EL (cell line): ENCODE measurements at regions not wholly inside any gene's neighbourhood (a gene's known extent, or its start where the extent isn't known, plus 50 kb on each side); places are given as distances from the start of the nearest gene placed in this dataset.
"Not testable (repeated sequence)": the region's sequence is repeated elsewhere in the genome, so short reads cannot be mapped to it uniquely, and the experiment has no call there.

Source experiments
- DNase-seq: peaks from one replicate; pipeline ENCODE4 v3.0.0-alpha.2; 2016

DNA sequence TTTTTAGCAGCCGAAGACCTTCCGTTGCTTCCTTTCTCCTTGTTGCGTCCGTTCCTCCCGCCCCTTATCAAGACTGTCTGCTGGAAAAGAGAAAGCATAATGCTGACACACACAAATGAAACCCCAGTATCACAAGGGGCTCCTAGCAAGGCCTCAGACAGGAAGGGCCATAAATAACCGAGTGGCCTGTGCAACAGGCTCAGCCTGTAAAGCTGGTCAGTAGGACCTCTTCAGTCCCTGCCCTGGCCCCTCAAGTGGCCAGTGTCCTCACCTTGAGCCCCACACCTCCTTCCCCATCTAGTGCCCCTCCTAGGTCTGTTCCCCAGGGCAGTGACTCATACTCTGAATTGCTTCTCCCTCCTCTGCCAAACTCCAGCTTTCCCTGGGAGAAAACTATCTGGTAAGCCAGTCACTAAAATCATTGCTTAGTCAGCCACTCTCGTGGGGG lies 174.6 kb upstream of the IL12B start:
- peak; percentile 81 for DNase-seq

DNA sequence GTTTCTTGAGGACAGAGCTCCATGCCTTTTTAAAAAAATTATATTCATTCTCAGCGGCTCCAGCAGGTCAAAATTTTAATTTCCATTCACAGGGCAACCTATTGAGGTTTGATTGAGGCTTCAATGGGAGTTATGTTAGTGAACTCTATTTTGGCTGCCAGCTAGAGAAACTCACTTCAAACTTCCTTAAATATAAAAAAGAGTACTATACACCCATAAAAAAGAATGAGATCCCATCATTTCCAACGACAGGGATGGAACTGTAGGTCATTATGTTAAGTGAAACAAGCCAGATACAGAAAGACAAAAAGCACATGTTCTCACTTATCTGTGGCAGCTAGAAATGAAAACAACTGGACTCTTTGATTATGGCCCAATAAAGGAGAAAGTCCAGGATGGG lies 176.8 kb upstream of the IL12B start:
- no peak for DNase-seq

DNA sequence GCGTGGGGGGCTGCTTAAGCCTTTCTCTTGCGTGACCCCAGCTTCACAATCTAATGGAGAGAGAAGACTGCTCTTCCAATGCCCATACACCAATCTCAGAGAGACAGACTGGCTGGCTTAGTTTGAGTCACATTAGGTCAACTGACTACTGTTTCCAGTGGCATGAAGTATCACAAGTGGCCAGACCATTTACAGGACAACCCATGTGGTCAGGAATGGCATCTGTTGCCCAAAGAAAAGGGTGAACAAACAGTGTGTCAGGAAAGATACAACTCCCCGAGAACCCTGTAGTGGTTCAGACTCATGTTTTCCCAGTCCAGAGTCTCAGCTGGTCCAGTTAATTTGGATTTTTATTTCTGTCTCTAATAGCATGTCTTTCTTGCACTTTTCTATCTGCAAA lies 177.4 kb upstream of the IL12B start:
- DNase-seq, result no peak

DNA sequence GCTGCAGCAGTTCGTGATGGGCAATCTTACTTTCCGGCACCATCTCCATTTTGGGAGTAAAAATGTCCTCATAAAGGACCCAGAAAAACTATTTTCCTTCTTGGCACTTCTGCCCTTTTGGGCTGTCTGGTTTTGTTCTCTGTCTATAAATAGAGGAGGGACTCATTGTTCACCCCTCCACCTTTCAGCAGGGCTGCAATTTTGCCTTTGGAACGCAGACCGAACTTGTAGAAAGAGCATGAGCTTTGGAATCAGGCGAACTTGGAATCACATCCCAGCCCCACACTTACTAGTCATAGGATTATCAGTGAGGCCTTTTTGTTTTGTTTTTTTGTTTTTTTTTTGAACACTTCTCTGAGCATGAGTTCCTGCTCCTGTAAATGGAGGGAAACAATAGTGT lies 178.1 kb upstream of the IL12B start:
- DNase-seq, result no peak

DNA sequence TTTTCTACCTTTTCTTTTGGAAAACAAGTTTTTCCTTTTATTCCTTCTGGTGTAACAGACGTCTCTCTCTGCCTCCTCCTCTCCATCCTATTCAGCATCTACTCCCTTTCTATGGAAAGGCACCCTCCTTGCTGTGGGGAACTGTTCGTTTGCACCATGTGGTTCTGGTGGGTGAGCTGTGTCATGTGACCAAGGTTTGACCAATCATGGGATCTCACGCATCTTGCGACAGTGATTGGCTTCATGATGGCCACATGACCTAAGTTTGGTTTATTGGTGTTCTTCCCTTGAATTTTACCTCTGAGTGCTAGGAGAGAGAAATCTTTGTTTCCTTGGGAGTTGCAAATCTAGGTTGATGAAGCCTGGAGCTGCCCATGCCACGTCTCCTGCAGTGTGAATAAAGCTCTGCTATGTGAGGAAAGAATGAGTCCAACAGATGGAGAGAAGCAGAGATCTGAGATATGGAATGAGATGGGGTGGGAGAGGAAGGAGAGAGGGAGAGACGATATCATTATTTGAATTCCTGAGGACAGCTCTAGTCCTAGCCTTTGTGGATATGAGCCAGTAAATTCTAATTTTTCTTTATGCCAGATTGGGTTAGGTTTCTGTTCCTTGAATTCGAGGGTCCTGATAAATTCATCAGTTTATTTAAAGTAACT lies 178.8 kb upstream of the IL12B start:
- DNase-seq, result no peak

DNA sequence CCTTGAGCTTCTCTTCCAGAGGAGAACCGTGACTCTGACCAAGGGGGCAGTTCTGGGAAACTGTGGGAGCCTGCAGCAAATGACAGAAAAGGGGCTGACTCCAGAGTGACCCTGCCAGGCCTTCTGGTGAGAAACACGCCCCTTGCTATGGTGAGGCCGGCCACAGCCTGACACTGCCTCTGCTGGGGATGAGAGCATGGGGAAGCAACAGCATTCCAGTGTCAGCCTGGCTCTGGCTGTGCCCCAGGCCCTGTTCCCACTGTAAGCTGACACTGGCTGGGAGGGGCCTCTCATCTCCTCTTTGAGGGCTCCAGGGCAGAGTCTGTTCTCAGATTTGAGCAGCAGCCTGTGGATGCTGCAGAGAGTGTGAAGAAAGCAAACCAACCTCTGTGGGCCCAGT lies 180.0 kb upstream of the IL12B start:
- DNase-seq, result peak; percentile 93

DNA sequence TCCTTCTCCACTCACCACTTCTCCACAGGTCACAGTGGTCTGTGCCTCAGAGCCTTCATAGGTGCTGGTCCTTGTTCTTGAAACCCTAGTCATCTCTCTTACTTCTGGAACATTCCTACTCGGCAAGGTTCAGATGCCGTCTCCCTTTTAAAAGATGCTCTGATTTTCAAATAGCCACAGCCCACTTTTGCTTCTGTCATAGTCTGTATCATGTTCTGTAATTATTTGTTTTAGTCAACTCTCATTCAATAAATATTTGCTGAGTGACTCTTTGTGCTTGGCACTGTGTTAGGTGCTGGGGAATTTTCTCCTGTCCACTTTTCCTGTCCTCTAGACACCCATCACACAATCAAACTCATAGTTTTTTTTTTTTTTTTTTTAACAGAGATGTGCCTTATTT lies 181.3 kb upstream of the IL12B start:
- peak; percentile 55 for DNase-seq

DNA sequence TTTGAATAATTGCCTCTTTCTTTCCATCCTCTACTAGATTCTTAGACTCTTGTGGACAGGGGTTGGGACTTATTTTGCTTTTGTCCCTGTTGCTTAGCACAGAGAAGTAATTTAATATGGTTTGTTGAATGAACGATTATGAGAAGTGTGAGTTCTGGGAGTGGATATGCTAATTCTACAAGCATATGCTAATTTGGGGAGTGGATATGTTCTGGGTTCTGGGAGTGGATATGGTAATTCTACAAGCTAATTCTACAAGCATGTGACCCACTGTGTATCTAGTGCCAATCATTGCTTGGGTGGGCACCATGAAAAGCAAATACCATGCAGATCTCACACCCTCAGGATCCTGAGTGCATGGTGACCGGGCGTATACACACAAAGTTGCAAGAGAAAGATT lies 181.8 kb upstream of the IL12B start:
- DNase-seq, result no peak

DNA sequence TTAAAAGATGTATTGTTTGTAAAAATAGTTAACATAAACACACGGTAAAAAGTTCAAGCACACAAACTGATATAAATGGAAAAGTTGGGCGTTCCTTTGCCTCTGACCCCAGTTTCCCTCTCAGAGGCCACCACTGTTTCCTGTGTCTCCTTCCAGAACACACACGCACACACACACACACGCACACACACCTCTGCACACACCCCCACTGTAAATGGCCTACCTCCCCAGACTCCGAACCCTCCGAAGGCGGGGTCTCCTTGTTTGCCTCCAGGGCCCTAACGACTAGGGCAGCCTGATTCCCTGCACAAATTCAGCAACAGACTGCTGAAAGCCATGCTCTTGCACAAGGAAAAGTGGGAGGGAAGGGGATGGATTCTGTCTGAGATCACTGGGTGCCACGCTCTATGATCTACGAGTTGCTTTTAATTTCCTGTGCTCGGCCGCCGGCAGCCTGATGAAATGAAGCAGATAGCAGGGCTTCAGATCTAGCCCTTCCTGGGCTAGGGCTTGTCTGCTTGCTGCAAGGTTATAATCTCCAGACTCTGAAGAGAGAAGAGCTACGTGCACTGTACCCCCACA lies 184.0 kb upstream of the IL12B start:
- no peak for DNase-seq

DNA sequence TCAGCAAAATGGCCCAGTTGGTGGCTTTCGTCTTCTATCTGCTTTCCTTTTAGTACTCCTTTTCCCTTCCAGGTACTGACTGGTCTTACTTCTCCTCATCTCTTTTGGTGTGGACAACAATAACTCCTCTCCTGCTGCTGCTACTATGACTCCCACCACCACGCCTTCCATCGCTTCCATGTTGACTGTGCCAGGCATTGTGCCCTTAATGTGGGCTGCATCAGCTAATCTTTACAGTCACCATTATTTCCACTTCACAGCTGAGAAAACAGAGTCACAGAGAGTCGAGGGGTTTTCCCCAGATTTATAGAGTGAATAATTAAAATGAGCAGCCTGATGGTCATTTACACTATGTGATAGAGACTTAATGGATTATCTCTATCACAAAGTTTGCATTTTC lies 184.9 kb upstream of the IL12B start:
- DNase-seq, result no peak

DNA sequence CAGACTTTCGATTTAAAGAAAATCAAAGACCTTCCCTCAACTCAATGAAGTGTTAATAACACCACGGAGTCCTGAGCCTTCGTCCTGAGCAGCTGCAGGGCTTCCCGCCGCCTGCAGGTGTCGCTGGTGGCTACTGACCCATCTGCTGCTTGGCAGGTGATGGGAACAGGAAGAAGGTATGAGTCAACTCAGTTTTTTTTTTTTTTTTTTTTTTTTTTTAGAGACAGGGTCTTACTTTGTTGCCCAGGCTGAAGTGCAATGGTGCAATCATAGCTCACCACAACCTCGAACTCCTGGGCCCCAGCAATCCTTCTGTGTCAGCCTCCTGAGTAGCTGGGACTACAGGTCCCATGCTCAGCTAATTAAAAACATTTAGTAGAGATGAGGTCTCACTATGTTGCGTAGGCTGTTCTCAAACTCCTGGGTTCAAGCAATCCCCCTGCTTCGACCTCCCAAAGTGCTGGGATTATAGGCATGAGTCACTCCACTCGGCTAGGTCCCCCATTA lies 185.7 kb upstream of the IL12B start:
- peak; percentile 52 for DNase-seq

DNA sequence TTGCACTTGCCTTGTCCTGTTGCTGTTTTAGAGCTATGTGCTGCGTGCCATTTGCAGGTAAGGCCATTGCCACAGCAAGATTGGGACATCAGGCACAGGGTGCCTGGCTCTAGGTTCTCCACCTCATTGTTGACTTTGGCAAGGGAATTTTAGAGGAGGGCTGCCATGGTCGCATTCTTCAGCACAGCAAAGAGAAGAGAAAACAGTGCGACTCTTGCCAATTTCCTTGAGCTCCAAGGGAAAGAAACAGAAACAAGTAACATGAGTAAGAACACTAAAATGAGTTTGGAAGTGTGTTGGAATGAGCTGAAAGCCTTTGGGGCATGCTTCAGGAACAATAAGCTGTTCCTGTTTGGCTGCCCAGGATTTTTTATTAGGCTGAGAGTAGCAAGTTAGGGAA lies 188.1 kb upstream of the IL12B start:
- DNase-seq, result peak; percentile 31

DNA sequence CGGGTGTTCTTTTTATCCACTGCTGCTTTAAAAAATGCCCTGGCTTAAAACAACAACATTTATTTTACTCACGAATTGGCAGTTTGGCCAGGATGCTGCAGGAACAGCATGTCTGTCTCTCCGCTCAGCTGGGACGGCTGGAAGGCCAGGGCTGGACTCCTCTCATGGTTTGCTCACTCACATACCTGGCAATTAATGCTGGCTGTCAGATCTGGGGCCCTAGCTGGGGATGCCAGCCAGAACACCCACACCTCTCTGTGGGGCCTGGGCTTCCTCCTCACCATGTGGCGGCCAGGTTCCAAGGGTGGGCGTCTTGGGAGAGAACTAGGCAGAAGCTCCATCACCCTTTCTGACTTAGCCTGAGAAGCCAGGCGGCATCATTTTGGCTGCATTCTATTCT lies 189.1 kb upstream of the IL12B start:
- DNase-seq, result no peak

DNA sequence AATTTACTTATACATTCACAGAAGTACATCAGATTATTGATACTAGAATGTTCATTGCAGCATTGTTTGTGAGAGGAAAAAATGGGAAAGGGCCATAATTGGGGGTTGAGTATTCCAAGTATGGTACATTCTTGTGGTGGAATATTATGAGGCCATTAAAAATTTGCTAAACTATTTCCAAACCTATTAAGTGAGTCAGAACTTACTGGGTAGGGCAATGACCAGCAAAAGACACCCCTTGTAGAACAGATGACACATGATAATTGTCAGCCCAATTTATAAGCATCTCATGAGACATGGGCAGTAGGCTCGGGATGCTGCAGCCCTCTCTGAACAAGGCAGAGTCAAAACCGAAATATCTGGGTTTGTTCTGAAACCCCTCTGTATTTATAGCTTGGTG lies 192.6 kb upstream of the IL12B start:
- DNase-seq, result no peak

DNA sequence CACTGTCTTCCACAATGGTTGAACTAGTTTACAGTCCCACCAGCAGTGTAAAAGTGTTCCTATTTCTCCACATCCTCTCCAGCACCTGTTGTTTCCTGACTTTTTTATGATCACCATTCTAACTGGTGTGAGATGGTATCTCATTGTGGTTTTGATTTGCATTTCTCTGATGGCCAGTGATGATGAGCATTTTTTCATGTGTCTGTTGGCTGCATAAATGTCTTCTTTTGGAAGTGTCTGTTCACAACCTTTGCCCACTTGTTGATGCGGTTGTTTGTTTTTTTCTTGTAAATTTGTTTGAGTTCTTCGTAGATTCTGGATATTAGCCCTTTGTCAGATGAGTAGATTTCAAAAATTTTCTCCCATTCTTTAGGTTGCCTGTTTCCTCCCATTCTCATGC lies 194.0 kb upstream of the IL12B start:
- not testable (repeated sequence) for DNase-seq

DNA sequence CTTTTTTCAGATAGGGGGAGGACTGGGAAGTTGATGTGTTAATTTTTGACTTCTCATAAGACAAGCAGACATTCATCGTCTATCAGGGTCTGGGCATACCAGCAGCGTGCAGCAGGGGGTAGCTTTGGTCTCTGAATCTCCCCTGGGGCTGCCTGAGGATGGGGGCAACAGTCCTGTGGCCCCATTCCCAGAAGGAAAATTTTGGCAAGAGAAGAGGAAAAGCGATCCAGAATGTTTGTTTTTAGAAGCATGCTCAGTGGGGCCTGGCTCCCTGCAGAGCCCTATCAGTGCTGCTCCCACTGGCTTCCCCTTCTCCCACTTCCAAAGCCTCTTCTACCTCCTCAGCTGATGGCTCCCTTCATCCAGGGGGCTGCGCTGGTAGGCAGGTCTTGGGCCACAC lies 194.8 kb upstream of the IL12B start:
- DNase-seq, result no peak

DNA sequence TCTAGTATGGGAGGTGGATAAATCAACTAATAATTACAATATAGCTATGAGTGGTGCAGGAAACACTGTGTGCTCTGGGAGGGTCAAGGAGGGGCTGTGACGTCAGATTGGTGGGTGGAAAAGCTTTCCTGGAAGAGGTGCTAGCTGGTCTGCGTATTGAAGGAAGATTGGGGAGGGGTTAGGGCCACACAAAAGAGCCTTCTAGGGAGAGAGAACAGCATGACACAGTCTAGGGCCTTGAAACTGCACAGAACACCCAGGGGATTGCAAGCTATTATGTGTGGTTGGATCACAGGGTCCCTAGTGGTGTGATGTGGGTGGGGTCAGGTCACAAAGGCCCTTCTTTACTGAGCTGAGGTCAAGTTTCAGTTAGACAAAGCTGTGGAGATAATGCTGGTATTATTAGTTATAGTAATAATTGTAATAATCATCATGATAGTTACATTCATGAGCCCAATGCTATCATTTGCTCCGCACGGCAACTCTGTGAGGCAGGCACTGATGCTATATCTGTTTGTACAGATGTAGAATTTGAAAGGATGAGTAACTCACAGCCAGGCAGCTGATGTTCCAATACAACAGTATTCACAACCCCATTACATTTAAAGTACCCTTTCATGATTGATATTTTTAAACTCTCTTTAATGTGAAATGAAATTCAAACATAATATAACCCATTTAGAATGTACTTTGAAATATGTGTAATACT lies 197.4 kb upstream of the IL12B start:
- DNase-seq, result no peak

DNA sequence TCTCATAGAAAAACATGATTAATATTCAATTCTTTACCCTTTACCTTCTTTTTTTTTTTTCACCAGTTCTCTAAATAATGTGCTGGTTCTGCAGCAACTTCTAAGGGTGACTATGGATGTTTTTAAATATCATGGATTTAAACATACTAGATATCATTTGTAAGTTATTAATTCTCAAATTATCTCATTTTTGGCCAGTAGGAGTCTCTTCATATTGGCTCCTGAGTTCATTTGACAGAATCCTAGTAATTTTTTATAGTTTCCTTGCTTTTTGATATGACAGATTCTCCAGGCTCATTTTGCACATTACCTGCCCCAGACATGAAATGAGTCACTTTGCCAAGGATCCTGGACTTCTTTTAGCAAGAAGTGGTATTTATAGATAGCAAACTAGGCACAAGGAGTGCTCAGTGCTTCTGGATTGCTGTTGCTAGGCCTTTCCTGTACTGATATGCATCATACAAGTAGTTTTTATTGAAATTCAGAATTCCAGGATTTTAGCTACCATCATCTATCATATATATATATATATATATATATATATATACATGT lies 201.3 kb upstream of the IL12B start:
- DNase-seq, result no peak

DNA sequence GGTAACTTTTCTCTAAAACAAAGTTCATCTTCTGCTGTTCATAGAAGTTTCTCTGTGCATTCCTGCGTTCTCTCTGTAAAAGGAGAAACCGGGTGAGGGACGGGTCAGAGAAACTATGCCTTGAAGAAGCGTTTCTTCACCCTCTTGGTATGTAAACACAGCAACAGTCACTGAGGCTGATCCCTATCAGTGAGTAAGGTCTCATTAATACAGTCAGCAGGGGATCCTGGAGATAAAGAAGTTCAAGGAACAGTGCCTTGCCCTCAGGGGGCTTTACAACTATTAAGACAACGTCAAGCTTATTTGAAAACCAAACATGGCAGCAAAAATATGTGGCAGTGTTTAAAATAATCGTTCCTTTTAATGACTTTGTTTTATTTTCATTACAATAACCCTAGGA lies 202.9 kb upstream of the IL12B start:
- peak; percentile 86 for DNase-seq

DNA sequence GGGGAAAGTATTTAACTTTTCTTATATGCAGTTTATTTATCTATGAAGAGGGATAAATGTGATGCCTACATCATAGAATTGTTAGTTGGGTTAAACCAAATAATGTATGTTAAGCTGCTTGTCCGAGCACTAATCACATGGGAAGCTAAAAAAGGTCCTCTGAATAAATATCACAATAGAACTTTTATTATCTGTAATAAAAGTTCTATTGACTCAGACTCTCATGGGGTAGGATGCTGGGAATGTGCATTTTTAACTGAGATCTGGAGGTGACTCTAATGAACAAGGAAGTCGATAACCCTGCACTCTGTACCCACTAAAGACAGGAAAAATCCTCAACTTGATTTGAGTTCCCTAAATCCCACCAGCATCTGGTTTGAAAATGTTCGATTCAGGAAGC lies 205.9 kb upstream of the IL12B start:
- no peak for DNase-seq

DNA sequence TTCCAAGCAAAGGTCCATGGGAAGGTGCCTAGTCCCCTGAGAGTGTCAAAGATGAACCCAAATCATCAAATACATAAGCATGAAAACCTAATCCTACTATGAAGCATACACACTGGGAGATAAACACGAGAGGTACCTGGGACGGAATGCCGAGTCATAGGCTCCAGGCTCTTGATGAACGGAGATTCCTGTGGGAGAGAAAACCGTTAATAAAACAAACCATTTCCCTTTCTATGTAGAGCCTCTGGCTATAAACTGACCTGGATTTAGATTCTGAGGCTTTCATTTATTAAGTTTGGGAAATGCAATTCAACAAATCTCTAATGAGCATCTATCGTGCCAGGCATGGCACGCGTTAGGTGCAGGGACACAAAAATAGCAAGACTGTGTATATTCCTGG lies 206.4 kb upstream of the IL12B start:
- no peak for DNase-seq

DNA sequence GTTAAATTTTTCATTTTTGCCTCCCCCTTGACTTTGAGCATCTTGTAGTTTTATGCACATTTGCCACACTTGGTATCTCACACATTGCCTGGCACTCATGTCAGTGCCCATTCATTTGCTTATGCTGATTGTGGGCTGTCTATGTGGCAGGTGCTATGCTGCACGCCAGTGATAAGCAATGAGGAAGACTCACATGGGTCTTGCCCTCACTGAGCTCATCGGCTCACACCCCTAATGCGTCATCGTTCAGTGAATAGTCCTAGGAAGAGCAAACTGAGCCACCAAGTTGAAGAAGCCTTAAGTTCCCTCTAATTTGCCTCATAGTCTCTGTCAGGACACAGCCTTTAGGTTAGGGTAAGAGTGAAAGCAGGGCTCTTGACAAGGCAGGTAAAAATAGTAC lies 209.4 kb upstream of the IL12B start:
- no peak for DNase-seq

DNA sequence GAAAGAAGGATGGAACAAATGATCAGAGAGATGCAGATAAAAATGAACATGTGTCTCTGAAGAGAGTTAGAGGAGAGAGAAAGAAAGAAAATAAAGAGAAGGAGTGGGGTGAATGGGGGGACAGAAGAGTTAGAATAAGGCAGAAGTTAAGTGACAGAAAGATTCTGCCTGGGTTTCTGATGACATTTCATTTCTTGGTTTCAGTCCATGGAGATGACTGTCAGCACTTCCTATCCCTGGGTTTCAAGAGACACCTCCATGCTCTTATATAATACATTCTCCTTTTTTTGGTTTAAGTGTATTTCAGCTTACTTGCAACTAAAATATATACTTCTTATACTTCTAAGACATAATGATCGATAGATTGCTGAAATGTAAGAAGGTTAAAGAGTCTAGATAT lies 213.0 kb upstream of the IL12B start:
- DNase-seq, result no peak

DNA sequence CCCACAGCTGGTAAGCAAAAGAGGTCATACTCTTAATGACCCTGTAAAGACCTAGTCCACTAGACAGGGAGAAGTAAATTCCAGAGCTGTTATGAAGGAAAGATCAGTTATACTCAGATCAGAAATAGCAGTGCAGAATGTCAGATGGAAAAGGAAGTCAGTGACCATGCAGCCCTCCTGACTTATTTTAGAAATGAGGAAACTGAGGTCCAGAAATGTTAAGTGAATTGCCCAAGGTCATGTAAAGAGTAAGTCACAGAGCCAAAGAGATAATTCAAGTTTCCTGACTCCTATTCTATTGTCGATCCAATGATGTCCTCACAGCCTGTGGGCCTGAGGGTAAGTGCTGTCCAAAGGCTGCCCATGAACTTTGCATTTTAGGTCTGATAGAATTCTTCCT lies 214.9 kb upstream of the IL12B start:
- DNase-seq, result no peak
